Left lobe of liver (tissue), 2 donors: ENCODE measurements at regions not wholly inside any gene's neighbourhood (a gene's known extent, or its start where the extent isn't known, plus 50 kb on each side); places are given as distances from the start of the nearest gene placed in this dataset.

Experiments used
- ATAC-seq: fragments of 200-7000 bp; cut with Tn5 transposase; one replicate; pipeline ENCODE4 v1.9.1; 2020; ENCODE audit warnings: mild to moderate bottlenecking, moderate library complexity
- DNase-seq: peaks from one replicate; pipeline ENCODE4 v3.0.0-alpha.2; 2020; ENCODE audit warnings: low spot score
- donor health status: DM: no; HTN: no; CAD: no; lungs with moderate emphysema.
- donor health status: DM: no; HTN: yes; CAD: no.

DNA sequence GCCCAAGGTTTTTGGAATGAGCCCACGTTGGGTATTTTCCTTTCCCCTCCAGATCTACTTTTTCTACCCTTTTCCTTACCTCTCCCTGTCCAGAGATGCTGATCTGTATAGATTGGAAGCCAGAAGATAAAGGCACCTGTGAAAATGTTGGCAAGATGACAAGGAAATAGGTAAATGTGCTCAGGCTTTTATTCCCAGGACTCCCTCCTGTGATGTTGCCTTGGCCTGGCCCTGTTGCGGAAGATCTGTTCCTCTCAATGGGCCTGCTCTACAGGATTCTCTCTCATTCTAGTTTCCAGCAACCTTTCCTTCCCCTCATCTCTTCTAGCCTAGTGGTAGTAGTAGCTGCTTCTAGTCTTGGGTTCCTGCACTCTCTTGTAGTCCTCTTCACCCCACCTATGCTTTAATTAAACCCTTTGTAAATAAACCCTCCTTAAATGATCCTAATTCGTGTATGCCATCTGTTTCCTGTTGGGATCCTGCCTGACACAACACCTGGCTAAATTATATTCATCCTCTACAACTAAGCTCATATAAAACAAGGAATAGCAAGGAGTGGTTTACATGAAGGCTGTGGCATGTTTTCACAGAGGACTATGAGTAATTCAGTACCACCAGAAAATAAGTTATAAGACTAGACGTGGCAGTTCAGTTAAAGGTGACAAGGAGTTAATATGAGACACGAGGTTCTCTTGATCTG, 95.7 kb upstream of the MAOA start:
- ATAC-seq (peak; percentile 11), DNase-seq (no peak)

DNA sequence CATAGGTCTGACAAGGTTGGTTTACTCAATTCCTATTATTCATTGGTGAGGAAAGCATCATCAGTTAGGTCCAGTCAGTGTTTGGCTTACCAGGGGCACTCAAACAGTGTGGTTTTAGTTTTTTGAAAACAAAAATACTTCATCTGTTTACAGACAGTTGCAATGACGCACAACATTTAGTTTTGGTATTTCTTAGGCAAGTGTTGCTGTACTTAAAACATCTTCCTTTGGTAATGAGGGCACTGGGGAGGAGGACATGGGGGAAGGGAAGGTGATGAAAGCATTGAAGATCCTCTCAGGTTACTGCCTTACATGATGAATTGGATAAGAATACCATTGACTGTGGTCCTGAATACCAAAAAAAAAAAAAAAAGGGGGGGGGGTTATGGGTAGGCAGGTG, 93.7 kb upstream of the MAOA start:
- no peak for DNase-seq
- ATAC-seq, result no peak

DNA sequence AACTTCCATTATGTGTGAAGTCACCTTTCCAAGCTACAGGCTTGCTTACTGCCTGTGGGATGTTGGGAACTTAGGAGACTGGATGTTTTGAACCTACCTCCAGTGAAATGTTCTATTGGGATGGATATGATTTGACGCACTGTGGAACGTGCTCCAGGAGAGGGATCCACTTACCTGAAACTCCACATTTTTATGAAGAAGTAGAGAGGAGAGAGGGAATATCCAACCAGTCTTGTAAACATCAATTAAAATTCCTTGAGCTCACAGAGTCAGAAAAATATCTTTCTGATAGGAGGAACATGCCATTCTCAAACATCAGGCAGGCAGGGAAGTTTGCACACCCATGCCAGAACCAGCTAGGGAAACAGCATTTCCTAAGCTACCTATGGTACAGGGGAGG, 91.1 kb upstream of the MAOA start:
- DNase-seq (no peak), ATAC-seq (peak; percentile 60)

DNA sequence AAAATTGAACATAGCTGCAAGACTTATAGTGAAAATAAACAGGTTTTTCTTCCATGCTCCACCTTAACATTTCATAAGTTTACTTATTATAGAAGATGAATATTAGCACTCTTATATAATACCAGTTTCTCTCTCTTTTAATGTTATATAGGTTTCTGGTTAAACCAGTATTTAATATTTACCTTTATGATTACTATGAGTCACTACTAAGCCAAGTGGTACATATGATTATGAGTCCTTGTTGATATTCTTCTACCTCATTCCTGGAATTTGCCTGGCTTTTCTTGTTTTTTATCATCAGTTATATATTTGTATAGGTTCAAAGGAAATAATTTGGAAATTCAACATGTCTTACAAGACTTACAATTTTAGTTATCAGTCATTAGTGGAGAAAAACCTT, 89.9 kb upstream of the MAOA start:
- DNase-seq, result no peak
- ATAC-seq, result no peak

DNA sequence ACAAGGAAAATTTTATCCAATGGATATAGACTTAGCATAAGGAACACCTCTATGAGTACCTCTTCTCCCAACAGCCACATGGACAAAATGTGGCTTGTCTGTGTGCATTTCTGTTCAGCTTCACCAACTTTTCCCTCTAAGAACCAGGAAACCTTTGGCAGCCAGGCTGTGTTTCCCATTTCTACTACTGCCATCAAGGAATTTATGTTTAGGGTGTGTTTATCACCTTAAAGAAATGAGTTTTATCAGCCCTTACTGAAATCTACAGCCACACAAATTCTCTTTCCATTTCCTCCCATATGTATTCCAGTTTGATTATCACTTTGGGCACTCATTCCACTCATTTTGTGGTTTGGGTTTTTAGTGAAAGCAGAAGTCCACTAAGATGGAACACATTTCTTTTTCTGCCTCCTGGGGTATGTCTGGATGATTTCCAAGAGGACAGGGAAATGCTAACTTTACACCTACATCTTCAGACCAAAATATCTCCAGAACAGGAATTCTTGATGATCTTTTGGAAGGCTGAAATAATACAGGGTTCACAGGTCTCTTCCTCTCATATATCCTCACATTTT, 82.6 kb upstream of the MAOA start:
- ATAC-seq (no peak), DNase-seq (no peak)

DNA sequence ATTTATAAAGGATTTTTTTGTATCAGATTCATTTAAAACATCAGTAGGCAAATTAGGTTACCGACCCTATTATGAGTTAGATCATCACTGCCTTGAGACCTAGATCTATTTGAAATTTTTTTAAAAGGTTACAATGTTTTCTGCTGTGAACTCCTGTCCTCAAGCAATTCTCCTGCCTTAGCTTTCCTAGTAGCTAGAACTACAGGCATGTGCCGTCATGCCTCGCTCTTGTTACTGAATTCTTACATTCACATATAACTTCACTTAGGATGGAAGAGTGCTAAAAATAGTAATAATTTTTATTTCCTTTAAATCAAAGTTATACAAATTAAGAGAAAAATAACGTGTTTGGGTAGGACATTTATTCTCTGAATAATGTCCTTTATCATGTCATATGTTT, 75.5 kb upstream of the MAOA start:
- no peak for ATAC-seq
- no peak for DNase-seq

DNA sequence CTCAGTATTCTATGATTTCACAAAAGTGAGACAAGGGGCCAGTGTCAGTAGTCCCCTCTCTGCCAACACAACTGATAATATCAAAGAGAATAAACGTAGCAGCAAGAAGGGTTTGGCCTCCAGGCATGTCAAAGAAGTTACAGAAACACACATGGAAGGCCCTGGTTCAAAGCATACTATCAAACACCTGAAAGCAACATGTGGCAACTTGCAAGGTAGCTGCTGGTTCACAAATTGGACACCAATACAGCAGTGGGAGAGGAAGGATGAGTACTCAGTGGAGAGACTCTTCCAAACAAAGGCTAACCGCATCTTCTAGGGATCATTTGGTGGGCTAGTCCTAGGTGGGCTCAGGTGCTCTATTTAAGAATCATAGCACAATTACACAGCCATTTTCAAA, 74.9 kb upstream of the MAOA start:
- ATAC-seq (no peak), DNase-seq (no peak)

DNA sequence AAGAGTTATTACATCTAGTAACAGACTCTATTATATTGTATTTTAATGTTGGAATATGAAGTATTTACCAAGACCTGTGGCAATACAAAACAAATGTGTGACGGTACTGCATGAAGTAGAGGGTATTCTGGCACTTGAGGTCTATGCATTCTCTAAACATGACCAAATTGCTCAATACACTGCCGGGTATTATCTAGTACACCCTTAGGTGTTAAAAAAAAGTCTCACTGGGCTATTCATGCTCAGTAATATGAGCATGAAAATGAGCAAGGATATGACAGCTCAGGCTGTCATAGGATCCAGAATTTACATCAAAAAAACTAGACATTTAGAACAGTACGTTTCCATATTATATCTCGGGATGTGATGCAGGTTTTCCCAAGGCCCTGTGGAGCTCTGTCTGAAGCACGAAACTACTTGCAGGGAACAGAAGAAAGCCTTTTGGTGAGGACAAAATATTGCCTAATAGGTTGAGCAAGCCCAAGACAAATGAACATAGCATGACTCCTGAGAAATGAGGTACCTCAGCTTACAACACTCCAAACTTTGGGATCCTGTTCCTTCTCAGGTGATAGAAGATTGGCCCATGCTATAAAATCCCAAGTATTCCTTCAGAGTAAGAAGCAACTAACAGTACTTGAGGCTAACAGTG, 74.1 kb upstream of the MAOA start:
- DNase-seq (no peak), ATAC-seq (no peak)

DNA sequence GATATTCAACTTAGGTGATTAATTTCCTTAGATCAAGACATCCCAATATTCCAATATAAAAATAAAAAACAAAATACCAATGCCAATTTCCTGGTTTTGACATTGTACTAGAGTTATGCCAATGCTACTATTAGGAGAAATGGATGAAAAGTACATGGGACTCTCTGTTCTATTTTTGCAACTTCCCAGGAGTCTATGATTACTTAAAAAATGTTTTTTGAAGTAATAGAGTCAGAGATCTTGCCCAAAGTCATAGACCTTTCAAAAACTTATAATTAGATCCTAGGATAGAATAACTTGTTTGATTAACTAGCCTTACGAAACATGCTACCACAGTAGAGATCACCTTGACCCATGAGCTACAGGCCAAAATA, 73.6 kb upstream of the MAOA start:
- no peak for ATAC-seq

DNA sequence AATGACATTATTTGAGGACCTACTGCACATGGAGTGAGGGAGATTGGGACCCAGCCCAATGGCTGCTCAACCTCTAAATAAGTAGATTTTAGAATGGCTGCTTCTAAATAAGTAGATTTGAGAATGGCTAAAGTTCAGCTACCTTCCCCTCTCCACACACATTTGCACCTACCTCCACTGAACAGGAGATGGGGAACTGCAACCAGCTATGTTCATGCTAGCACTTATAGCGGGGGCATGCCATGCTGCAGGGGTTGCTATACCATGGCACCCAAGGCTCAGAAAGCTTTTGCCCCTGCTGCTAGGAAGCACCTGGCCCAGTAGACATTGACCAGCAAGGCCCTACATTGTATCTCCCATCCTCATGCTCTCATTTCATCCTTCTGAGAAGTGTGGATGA, 70.2 kb upstream of the MAOA start:
- DNase-seq (no peak), ATAC-seq (no peak)

More for the DNA sequence above, 73.6 kb upstream of the MAOA start:
- no peak for DNase-seq

DNA sequence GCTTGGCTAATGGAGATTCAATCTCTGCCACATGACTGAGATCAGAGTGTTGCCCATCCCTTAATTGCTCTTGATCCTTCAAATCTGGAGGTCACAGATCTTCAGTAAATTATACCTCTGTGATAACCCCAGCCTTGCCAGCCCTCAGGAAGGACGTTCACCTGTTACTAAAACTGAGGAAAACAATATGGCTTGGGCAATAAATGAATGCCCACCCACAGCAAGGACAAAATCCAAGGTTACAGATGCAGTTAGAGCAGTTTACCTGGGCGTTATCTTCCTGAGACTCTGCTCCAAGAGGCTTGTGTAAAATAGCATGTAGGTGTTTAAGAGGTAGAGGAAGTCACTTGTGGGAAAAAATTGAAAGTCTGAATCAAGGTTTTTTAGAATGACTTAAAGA, 69.3 kb upstream of the MAOA start:
- ATAC-seq, result no peak

DNA sequence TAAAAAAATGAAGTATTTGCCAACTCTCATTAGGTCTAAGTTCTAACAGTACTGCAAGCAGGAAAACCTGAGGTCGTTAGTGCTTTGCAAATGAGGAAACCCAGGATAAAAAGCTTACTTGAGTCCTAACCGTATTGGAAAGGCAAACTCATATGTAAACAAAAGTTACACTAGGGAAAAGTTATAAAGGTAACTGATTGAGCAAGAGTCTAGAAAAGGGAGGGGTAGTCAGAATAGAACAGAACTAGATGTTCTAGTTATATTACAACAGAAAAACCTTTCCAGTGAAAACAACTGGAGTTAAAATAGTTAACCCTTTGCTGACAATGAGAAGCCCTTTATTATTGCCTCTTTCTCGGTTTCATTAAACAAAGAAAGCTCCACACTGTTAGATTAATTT, 66.4 kb upstream of the MAOA start:
- DNase-seq, result no peak
- peak; percentile 77 for ATAC-seq

More for the DNA sequence above, 69.3 kb upstream of the MAOA start:
- DNase-seq, result no peak

DNA sequence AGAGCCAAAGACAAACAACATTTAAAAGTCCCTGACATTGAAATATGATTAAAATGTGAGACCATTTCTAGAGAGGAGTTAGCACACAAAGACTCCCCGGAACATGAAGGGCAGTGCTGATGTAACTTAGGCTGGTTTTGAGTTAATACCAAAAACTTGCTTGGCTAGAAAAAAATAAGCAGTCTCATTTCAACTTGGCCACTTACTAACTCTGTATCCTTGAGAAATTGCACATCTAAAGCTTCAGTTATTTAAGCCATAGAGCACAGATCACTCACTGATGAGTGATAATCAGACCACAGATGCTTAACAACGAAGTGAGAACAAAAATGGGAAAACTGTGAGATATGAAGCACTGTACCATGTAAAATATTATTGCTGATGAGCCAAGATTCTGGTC, 65.9 kb upstream of the MAOA start:
- DNase-seq (no peak), ATAC-seq (peak; percentile 66)

DNA sequence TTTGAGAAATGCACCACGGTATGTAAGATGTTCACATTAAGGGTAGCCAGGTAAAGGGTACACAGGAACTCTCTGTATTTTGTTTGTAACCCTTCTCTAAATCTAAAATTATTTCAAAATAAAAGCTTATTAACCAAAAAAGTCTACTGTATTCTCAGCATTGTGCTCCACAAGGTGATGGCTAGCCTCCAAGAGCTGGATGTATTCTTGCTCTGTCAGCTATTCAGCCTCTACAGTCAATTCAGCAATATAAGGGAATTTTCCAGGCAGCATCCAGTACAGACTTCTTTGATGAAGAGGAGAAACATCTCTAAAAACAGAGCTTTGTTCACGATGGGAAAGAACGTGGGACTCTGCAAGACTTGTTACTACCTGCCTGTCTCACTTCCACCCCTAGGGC, 63.5 kb upstream of the MAOA start:
- DNase-seq (no peak), ATAC-seq (peak; percentile 58)

DNA sequence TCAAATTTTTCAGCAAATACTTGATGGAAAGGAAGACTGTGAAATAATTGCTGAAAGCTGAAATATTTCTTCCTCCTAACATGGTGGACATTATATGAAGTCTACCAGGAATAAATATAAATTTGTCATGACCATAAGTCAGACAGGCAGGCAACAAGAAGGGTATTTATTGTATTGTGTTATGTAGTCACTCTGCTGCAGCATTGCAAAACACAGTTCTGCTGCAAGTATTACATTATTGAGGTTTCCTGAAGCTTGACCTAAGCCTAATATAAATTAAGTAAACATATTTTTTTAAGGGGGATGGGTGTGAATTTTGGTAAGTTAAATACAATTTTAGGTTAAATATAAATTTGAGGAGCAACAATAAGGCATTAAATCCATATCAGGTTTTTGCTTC, 60.2 kb upstream of the MAOA start:
- no peak for ATAC-seq
- no peak for DNase-seq

DNA sequence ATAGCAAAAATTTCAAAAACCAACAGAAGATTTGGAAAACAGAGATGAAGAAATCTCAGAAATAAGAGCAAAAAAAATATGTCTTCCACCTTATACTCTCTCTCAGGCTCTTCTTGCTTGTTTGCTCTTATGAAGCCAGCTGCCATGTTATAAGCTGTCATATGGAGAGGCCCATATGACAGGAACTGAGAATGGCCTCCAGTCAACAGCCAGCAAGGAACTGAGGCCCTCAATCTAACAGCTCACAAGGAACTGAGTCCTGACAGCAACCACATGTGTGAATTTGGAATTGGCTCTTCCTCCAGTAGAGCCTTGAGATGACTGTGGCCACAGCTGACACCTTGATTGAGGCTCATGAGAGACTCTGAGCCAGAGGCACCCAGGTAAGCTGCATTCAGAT, 51.3 kb upstream of the MAOA start:
- ATAC-seq (no peak), DNase-seq (no peak)

DNA sequence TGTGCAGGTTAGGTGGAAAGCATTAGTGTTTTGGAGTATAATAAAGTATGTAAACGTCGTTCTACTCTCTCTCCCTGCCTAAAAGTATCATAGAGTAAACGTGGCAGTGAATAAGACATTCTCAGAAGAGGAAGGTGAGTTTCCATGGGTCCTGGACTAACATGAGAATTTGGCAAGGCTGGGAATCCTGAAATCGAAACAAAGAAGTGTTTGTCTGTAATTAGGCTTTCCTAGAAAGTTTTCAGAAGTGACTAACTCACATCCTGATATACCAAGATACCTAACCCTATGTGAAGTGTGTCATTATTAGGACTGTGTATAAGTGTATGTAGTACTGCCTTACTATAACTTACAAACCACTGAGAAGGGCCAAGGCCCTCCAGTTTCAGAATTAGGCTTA, 50.7 kb upstream of the MAOA start:
- ATAC-seq, result no peak
- no peak for DNase-seq
